Cardiac muscle cell (in vitro differentiated cells and primary cell): ENCODE measurements at regions not wholly inside any gene's neighbourhood (a gene's known extent, or its start where the extent isn't known, plus 50 kb on each side); places are given as distances from the start of the nearest gene placed in this dataset.

Experiments used
- DNase-seq, 2 donors: peaks; one replicate each; pipeline versions ENCODE4 v3.0.0 to v3.0.0-alpha.2; 2010 to 2017; ENCODE audit warnings: low read depth in 1 of 2, low spot score in 1 of 2
- H3K27ac ChIP-seq: fragments of 200-600 bp; sonication (generic); 2 replicates; pipeline ENCODE4 v1.5.1; 2016
- H3K27me3 ChIP-seq: fragments of 200-600 bp; sonication (generic); 2 replicates; pipeline ENCODE4 v1.6.0; 2016; ENCODE audit warnings: control low read depth
- H3K36me3 ChIP-seq: fragments of 200-600 bp; sonication (generic); 2 replicates; pipeline ENCODE4 v1.5.1; 2016; ENCODE audit warnings: control low read depth
- H3K4me1 ChIP-seq: fragments of 200-600 bp; sonication (generic); 2 replicates; pipeline ENCODE4 v1.8.1; 2017; ENCODE audit warnings: low read depth, mild to moderate bottlenecking, mixed run types
- H3K4me3 ChIP-seq: fragments of 200-600 bp; sonication (generic); 2 replicates; pipeline ENCODE4 v1.5.1; 2016; ENCODE audit warnings: mild to moderate bottlenecking
- H3K9me3 ChIP-seq: fragments of 200-600 bp; sonication (generic); 2 replicates; pipeline ENCODE4 v1.5.1; 2017; ENCODE audit warnings: low read depth, mild to moderate bottlenecking, control low read depth
- TF ChIP-seq, protein P1 (sequence below): IDR thresholded peaks from 2 replicates; pipeline ENCODE4 v1.5.1; 2012; ENCODE audit warnings: low read depth, mild to moderate bottlenecking, low read length

DNA sequence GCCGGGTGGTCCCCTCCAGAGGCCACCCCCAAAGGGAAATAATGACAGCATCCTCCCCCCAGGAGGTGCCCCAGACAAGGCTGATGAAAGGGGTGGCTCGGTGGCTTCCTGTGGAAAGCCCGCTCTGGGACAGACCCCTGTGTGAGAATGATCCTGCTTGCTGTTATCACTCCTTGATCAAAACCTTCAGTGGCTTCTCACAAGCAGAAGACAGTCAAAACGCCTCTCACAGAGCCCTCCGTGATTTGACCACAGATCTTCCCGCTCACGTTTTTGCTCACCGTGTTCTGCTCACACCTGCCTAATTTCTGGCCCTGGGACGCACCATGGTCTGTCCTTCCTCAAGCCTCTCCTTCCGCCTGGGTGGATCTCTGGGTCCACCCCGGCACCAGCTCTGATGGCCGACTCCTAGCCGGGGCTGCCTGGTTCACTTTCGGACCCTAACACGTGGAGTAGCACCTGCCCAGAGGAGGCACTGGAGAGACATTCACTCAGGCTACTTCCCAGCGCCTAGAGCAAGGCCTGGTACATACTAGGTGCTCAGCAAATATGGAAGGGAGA, 210.4 kb downstream of the ANKRD60 start:
- peaks cover 4% of the 10 kb centered on the region for H3K27me3 ChIP-seq
- H3K4me1 ChIP-seq: no peaks in the 10 kb centered on the region
- H3K27ac ChIP-seq: no peak overlapping the region
- no peaks in the 10 kb centered on the region for H3K9me3 ChIP-seq
- TF ChIP-seq, protein P1, sequence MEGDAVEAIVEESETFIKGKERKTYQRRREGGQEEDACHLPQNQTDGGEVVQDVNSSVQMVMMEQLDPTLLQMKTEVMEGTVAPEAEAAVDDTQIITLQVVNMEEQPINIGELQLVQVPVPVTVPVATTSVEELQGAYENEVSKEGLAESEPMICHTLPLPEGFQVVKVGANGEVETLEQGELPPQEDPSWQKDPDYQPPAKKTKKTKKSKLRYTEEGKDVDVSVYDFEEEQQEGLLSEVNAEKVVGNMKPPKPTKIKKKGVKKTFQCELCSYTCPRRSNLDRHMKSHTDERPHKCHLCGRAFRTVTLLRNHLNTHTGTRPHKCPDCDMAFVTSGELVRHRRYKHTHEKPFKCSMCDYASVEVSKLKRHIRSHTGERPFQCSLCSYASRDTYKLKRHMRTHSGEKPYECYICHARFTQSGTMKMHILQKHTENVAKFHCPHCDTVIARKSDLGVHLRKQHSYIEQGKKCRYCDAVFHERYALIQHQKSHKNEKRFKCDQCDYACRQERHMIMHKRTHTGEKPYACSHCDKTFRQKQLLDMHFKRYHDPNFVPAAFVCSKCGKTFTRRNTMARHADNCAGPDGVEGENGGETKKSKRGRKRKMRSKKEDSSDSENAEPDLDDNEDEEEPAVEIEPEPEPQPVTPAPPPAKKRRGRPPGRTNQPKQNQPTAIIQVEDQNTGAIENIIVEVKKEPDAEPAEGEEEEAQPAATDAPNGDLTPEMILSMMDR: no peak
- DNase-seq: no peak
- no peaks in the 10 kb centered on the region for H3K36me3 ChIP-seq
- no peak overlapping the region for H3K4me3 ChIP-seq

DNA sequence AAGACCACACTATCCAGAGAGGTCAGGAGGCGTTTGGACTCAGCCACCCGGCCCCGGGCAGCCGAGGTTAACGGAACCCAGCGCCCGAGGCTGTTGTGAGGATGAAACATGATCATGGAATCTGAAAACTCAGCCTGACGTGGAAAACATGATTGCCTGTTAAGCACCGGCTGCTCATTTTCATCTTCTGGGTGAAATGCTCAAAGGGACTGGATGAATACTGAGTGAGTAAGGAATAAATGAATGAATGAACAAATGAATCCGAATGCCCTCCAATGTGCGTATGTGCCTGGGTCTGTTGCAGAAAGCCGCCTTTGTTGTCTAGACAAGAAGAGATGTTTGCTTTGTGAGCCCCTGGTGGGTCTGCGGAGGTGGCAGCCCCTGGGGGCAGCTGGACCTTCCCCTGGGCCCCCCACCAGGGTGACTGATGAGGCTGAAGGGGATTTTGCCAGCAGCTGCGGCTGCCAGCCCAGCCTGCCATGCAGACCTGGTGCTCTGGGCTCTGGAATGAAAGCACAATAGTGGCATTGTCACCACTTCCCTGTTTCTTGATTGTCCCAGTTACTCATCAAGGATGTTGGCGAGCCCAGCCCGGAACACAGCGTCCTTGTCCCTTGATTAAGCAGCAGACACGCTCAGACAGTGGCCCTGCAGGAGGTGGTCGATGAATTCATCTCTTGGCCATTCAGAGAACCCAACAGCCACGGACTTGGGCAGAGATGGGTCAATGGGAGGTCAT, 211.1 kb downstream of the ANKRD60 start:
- Histone ChIP-seq H3K9me3 (no peaks in the 10 kb centered on the region), H3K4me1 (no peaks in the 10 kb centered on the region), H3K27me3 (peaks cover 4% of the 10 kb centered on the region), H3K4me3 (no peak overlapping the region), H3K27ac (no peak overlapping the region), H3K36me3 (no peaks in the 10 kb centered on the region)
- TF ChIP-seq, protein P1: no peak
- DNase-seq: no peak

DNA sequence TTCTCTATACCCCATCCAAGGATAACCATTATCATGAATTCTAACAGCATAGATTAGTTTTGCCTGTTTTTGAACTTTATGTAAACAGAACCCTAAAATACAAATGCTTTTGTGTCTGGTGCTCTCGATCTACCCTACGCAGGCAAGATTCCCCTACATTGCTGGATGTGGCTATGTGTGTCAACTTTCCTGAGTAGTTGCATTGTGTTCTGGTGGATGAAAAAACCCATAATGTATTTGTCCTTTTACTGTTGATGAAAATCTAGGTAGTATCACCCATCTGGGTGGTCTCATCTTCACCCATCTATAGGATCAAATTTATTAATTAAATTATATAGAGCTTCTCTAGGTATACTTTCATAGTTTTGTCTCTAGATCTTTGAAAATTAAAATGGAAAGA, 211.7 kb downstream of the ANKRD60 start:
- Histone ChIP-seq H3K9me3 (no peaks in the 10 kb centered on the region), H3K27ac (no peak overlapping the region), H3K4me3 (no peak overlapping the region), H3K4me1 (no peaks in the 10 kb centered on the region), H3K27me3 (peaks cover 4% of the 10 kb centered on the region), H3K36me3 (no peaks in the 10 kb centered on the region)
- no peak for DNase-seq
- TF ChIP-seq, protein P1: no peak

DNA sequence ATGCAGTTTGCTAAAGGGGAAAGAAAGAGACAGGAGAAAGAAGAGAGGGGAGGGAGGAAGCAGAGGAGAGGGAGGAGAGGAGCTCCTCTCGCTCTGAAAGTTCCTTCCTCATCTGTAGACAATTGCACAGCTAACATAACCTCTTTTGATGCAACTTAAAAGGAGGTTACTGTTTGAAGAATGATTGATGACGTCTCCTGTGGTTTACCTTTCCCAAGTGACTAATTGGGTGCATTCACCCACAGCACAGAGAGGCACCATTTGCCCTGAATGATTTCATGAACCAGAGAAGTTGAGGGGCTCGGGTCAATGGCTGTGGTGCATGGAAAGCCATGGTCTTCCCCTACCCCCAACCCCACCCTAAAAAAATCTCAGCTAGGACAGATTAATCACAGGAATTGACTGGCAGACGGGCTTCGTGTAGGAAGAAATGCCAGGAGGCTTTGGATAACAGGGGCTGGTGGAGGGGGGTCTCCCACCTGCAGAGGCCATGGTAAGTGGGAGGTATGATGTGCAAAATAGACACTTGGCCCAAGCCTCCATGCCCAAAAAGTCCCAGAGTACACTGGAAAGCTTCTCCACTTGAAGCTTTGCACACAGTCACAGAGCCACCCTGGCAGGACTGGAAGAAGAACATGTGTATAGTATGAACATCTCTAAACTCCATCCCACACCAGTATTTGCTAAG, 213.7 kb downstream of the ANKRD60 start:
- Histone ChIP-seq H3K27me3 (peaks cover 5% of the 10 kb centered on the region), H3K4me1 (no peaks in the 10 kb centered on the region), H3K4me3 (no peak overlapping the region), H3K27ac (no peak overlapping the region), H3K9me3 (no peaks in the 10 kb centered on the region), H3K36me3 (no peaks in the 10 kb centered on the region)
- DNase-seq: no peak
- TF ChIP-seq, protein P1: no peak

DNA sequence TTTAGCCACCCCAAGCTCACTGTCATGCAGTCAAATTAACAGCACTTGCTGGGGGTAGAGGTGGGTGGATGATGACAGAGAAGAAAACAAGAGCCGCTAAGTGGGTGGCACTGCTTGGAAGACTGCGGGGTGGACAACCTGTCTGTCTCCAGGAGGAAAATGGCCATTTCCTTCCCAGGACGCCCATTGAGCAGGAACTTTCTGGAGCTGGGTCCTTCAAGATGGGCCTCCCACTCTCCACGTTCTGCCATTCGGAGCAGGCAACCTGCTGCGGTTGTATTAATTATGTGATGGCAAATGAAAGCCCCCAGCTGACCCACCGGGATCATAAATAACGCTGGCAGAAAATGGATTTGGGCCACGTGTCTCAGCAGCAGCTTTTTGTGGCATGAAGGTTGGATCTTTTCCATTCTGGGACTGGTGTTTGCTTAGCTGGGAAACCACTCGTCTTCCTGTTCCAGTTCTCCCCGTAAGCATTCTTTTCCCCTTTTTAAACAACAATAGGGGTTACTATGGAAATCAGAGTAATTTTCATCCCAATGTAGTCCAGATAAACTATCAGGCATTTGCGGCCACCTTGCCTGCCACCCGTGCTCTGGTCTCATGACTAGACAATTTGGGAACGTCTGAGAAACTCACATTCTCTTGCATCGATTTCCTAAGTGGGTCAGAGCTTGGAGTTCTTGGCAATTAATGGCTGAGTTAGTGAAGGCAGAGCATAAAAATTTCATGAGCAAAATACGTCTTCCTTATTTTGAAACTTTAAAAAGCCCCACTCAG, 215.5 kb downstream of the ANKRD60 start:
- H3K27me3 ChIP-seq: peaks cover 21% of the 10 kb centered on the region
- TF ChIP-seq, protein P1: no peak
- no peaks in the 10 kb centered on the region for H3K4me1 ChIP-seq
- no peak overlapping the region for H3K4me3 ChIP-seq
- no peak overlapping the region for H3K27ac ChIP-seq
- no peak for DNase-seq
- H3K36me3 ChIP-seq: no peaks in the 10 kb centered on the region
- no peaks in the 10 kb centered on the region for H3K9me3 ChIP-seq
